Gastrocnemius medialis (tissue), 4 donors: ENCODE measurements at regions not wholly inside any gene's neighbourhood (a gene's known extent, or its start where the extent isn't known, plus 50 kb on each side); places are given as distances from the start of the nearest gene placed in this dataset.

Experiments
- CTCF ChIP-seq, 5 experiments: fragments of 450-650 bp in 3 of 5; fragments of 200-600 bp in 2 of 5; sonication (generic) in 2 of 5; IDR thresholded peaks in 4 of 5; conservative IDR thresholded peaks in 1 of 5; 1 replicate in 4 of 5; 2 replicates in 1 of 5; pipeline ENCODE4 v1.5.1; 2016 to 2019; ENCODE audit warnings: antibody characterized with exemption in 5 of 5, mild to moderate bottlenecking in 3 of 5, moderate library complexity in 3 of 5
- POLR2A ChIP-seq, 2 donors: fragments of 450-650 bp; IDR thresholded peaks; one replicate each; pipeline ENCODE4 v1.6.1; 2017; ENCODE audit warnings: antibody characterized with exemption in 2 of 2, mild to moderate bottlenecking in 2 of 2, moderate library complexity in 2 of 2

- TF ChIP-seq CTCF (IDR thresholded peaks at IDR 0.05 in 4 of 5, conservative IDR thresholded peaks at IDR 0.05 in 1 of 5), result no peak
- TF ChIP-seq POLR2A (IDR thresholded peaks at IDR 0.05), result no peak
Observed at GRCh38 chr18:54718408-54718773, 109.9 kb upstream of the RAB27B start.
